Colonic mucosa (tissue), 4 donors: ENCODE measurements at regions not wholly inside any gene's neighbourhood (a gene's known extent, or its start where the extent isn't known, plus 50 kb on each side); places are given as distances from the start of the nearest gene placed in this dataset.

Experiments used
- DNase-seq: peaks from one replicate; pipeline ENCODE4 v3.0.0-alpha.2; 2020
- H3K27ac ChIP-seq: fragments of 200-600 bp; one replicate; pipeline ENCODE4 v1.8.0; 2021
- H3K27me3 ChIP-seq: fragments of 200-600 bp; one replicate; pipeline ENCODE4 v1.8.0; 2021
- H3K36me3 ChIP-seq: fragments of 200-600 bp; one replicate; pipeline ENCODE4 v1.8.0; 2021
- H3K4me1 ChIP-seq: fragments of 200-600 bp; one replicate; pipeline ENCODE4 v1.8.0; 2021; ENCODE audit warnings: mild to moderate bottlenecking
- H3K4me3 ChIP-seq: fragments of 200-600 bp; one replicate; pipeline ENCODE4 v1.8.0; 2021
- H3K9ac ChIP-seq, 2 donors: one replicate each; pipeline ENCODE4 v1.7.0; 2013; ENCODE audit warnings: control low read depth in 2 of 2, low read depth in 2 of 2, low read length in 2 of 2
- H3K9me3 ChIP-seq: fragments of 200-600 bp; one replicate; pipeline ENCODE4 v1.8.0; 2021
- intact Hi-C: fragments of 100-400 bp; cut with DNase I; formaldehyde crosslinking; loops from one replicate; pipeline ENCODE4 v1.14.1; 2022
- TF ChIP-seq, protein P1 (sequence below): fragments of 200-600 bp; IDR thresholded peaks from one replicate; pipeline ENCODE4 v1.8.0; 2022; ENCODE audit warnings: antibody characterized with exemption, mild to moderate bottlenecking
- donor health status: healthy.
- donor health status: DM: no; HTN: no; CAD: no.
- donor health status: DM: no; HTN: no; CAD: no.

DNA sequence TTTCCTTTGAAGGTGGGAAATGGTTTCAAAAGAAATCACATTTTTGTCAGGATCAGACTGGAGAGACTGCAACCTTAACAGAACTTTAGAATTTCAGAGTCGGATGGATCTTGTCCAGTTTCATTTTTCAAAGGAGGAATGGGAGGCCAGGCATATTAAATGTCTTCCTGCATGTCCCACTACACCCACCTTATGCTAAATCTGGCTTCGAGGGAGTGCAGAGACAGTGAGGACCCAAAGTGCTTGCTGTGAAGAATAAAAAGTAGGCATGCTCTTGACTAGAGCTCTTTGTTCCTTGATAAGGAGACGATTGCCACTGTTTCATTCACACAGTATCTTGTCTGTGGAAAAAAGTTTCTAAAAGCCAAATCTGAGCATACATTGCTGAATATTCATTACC is 197.6 kb downstream of the SLC4A3 start:
- no peak for DNase-seq
- Histone ChIP-seq H3K27me3 (no peaks in the 10 kb centered on the region), H3K4me3 (no peak overlapping the region), H3K9me3 (no peaks in the 10 kb centered on the region), H3K36me3 (no peaks in the 10 kb centered on the region), H3K9ac (no peak overlapping the region), H3K27ac (no peak overlapping the region), H3K4me1 (no peaks in the 10 kb centered on the region)
- TF ChIP-seq, protein P1, sequence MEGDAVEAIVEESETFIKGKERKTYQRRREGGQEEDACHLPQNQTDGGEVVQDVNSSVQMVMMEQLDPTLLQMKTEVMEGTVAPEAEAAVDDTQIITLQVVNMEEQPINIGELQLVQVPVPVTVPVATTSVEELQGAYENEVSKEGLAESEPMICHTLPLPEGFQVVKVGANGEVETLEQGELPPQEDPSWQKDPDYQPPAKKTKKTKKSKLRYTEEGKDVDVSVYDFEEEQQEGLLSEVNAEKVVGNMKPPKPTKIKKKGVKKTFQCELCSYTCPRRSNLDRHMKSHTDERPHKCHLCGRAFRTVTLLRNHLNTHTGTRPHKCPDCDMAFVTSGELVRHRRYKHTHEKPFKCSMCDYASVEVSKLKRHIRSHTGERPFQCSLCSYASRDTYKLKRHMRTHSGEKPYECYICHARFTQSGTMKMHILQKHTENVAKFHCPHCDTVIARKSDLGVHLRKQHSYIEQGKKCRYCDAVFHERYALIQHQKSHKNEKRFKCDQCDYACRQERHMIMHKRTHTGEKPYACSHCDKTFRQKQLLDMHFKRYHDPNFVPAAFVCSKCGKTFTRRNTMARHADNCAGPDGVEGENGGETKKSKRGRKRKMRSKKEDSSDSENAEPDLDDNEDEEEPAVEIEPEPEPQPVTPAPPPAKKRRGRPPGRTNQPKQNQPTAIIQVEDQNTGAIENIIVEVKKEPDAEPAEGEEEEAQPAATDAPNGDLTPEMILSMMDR: no peak
- intact Hi-C loops: no loop called here

DNA sequence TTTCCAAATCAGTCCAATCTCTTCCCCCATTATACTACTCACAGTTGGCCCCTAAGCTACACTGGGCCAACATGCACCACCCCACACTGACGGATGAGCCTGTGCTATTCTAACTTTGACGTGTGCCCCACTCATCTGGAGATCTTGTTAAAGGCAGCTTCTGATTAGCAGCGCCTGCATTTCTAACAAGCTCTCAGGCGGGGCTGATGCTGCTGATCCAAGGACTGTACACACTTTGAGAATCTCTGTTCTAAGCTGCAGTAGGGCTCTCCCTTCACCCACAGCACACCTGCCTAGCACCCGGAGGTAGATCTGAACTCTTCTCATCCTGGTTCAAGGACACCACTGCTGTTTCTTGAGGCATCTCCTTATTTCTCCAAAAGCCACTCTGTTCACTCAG is 200.7 kb downstream of the SLC4A3 start:
- Histone ChIP-seq H3K27ac (no peak overlapping the region), H3K4me1 (no peaks in the 10 kb centered on the region), H3K9me3 (no peaks in the 10 kb centered on the region), H3K4me3 (no peak overlapping the region), H3K36me3 (no peaks in the 10 kb centered on the region), H3K27me3 (no peaks in the 10 kb centered on the region), H3K9ac (no peak overlapping the region)
- DNase-seq: no peak
- TF ChIP-seq, protein P1: no peak
- intact Hi-C loops: no loop called here

DNA sequence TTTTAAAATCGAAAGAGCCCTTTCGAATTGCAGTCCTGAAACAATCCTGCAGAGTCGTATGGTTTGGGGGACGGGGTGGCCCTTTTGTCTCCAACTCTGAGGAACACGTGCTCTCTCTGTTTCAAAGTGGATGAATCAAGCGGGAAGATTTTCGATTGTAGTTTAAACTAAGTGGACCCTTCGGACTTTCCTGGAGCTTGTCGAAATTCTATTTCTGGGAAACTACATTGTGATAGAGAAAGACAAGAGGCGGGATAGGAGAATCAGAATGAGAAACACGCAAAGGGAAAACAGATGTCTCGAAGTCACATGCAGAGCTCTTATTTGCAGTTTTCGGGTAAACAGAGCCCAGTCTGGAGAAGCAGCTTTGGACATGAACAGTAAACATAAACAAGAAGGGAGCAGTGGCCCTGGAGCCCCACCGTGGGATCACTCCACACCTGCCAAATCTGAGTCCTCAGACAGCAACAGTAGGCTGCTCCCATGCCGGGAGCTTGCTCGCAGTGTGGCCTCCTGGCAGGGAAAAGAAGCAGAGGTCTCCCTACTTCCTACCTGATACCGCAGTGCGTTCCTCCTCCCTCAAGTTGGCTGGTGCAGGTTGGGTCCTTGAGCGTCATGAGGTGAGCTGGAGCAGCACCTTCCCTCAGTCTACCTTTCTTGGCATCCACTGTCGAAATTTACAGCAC is 202.4 kb downstream of the SLC4A3 start:
- intact Hi-C loops: no loop called here
- Histone ChIP-seq H3K27me3 (no peaks in the 10 kb centered on the region), H3K9me3 (no peaks in the 10 kb centered on the region), H3K36me3 (no peaks in the 10 kb centered on the region), H3K9ac (no peak overlapping the region), H3K4me3 (no peak overlapping the region), H3K4me1 (no peaks in the 10 kb centered on the region), H3K27ac (no peak overlapping the region)
- DNase-seq: no peak
- TF ChIP-seq, protein P1: no peak

DNA sequence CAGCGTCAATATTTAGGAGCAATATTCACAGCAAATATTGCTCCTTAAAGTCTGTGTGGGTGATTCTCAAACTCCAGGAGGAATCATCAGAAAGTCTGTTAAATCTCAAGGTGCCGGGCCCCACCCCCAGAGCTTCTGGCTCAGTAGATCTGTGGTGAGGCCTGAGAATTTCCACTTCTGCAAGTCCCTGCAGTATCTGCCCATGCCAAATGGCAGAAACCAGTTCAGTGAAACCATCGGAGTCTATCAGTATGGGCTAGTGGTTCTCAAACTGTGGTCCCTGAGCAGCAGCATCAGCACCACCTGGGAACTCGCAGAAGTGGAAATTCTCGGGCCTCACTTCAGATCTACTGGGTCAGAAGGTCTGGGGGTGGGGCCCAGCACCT is 202.9 kb downstream of the SLC4A3 start:
- H3K9me3 ChIP-seq: no peaks in the 10 kb centered on the region
- intact Hi-C loops: no loop called here
- TF ChIP-seq, protein P1: no peak

DNA sequence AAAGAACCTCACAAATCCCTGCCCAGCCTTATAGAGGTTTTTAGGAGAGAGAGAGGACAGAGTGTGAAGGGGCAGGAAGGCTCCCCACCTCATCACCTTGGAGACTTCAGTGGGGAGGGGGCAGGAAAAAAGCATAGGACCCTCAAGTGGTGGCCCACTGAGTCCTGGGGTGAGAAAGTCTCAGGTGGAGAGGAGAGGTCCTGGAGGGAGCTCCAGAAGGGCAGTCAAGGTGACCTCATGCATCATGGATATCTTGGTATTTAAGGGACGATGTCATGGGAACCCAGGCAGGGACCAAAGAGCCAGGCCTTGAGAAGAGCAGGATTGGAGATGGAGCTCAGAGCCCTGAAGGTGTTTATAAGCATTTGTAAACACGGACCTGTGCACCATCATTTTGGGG is 204.5 kb downstream of the SLC4A3 start:
- no peaks in the 10 kb centered on the region for H3K27me3 ChIP-seq
- TF ChIP-seq, protein P1: no peak
- intact Hi-C loops: no loop called here
- H3K9me3 ChIP-seq: no peaks in the 10 kb centered on the region
- no peak overlapping the region for H3K9ac ChIP-seq
- H3K4me1 ChIP-seq: no peaks in the 10 kb centered on the region
- H3K4me3 ChIP-seq: no peak overlapping the region
- no peaks in the 10 kb centered on the region for H3K36me3 ChIP-seq
- no peak for DNase-seq
- no peak overlapping the region for H3K27ac ChIP-seq

More for the DNA sequence above, 202.9 kb downstream of the SLC4A3 start:
- Histone ChIP-seq H3K4me3 (no peak overlapping the region), H3K27ac (no peak overlapping the region), H3K9ac (no peak overlapping the region), H3K36me3 (no peaks in the 10 kb centered on the region), H3K4me1 (no peaks in the 10 kb centered on the region), H3K27me3 (no peaks in the 10 kb centered on the region)
- DNase-seq: no peak
